Mammary epithelial cell (primary cell): ENCODE measurements at regions not wholly inside any gene's neighbourhood (a gene's known extent, or its start where the extent isn't known, plus 50 kb on each side); places are given as distances from the start of the nearest gene placed in this dataset.

Source experiments
- CTCF ChIP-seq, 2 donors: IDR thresholded peaks in 1 of 2; conservative IDR thresholded peaks in 1 of 2; 2 replicates each; pipeline ENCODE4 v1.5.1; 2011 to 2012; ENCODE audit warnings: inconsistent platforms in 2 of 2, low read length in 2 of 2, mild to moderate bottlenecking in 2 of 2, control low read depth in 1 of 2, low read depth in 1 of 2; ENCODE audit not compliant: insufficient read depth in 1 of 2; ENCODE audit errors: extremely low read depth in 1 of 2
- EZH2 ChIP-seq: IDR thresholded peaks from 2 replicates; pipeline ENCODE4 v1.6.1; 2012; ENCODE audit warnings: low read length, inconsistent platforms, borderline replicate concordance

DNA sequence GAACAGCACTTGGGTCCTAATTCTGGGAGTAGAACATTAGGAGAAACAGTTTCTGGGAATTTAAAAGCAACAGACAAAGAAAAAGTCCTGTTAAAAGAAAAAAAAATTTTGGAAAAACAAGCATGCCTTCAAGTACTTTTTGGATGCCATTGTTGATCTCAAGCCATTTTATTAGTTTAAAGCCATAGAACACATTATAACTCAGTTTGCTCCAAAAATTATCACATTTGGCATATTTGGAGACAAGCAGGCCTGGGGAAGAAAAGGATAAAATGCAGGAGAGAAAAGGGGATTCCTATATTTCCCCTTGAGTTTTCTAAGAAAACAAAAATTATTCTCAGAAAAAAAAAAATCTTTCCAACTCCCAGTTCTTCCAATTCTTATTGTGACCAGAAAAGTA is 146.8 kb downstream of the TENT5C start:
- TF ChIP-seq CTCF (conservative IDR thresholded peaks at IDR 0.05 in 1 of 2, IDR thresholded peaks at IDR 0.05 in 1 of 2; ENCODE audit: extremely low read depth in 1 of 2, insufficient read depth in 1 of 2, low read depth in 1 of 2, low read length in 2 of 2) (no peak), EZH2 (no peak)
